Testis (tissue), 2 donors: ENCODE measurements at regions not wholly inside any gene's neighbourhood (a gene's known extent, or its start where the extent isn't known, plus 50 kb on each side); places are given as distances from the start of the nearest gene placed in this dataset.

ENCODE experiments used
- POLR2A ChIP-seq: fragments of 450-650 bp; IDR thresholded peaks from one replicate; pipeline ENCODE4 v1.6.1; 2017; ENCODE audit warnings: antibody characterized with exemption, mild to moderate bottlenecking, moderate library complexity
- TF ChIP-seq, protein P1 (sequence below), 3 experiments: fragments of 450-650 bp in 2 of 3; fragments of 200-600 bp in 1 of 3; sonication (generic) in 1 of 3; IDR thresholded peaks; one replicate each; pipeline ENCODE4 v1.5.1; 2016 to 2019; ENCODE audit warnings: antibody characterized with exemption in 3 of 3, mild to moderate bottlenecking in 2 of 3, moderate library complexity in 1 of 3

DNA sequence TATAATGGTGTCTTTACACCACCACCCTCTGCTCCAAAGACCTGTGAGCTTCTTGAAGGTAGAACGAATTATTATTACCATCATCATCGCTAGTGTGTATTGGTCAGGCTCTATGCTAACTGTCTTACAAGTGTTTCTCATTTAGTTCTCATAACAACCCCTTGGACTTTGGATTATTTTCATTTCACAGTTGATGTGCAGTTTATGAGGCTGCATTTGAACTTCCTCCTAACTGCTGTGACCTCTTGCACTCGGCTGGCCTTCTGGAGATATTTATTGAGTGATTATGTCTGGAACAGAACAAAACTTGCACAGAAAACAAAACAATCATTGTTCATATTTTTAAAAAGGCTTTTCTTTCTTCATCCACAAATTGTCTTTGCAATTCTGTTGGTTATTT is 306.3 kb upstream of the SGCD start:
- TF ChIP-seq, protein P1, sequence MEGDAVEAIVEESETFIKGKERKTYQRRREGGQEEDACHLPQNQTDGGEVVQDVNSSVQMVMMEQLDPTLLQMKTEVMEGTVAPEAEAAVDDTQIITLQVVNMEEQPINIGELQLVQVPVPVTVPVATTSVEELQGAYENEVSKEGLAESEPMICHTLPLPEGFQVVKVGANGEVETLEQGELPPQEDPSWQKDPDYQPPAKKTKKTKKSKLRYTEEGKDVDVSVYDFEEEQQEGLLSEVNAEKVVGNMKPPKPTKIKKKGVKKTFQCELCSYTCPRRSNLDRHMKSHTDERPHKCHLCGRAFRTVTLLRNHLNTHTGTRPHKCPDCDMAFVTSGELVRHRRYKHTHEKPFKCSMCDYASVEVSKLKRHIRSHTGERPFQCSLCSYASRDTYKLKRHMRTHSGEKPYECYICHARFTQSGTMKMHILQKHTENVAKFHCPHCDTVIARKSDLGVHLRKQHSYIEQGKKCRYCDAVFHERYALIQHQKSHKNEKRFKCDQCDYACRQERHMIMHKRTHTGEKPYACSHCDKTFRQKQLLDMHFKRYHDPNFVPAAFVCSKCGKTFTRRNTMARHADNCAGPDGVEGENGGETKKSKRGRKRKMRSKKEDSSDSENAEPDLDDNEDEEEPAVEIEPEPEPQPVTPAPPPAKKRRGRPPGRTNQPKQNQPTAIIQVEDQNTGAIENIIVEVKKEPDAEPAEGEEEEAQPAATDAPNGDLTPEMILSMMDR (IDR thresholded peaks at IDR 0.05) = no peak
- no peak for TF ChIP-seq POLR2A
